SK-N-SH (cell line): ENCODE measurements at regions not wholly inside any gene's neighbourhood (a gene's known extent, or its start where the extent isn't known, plus 50 kb on each side); places are given as distances from the start of the nearest gene placed in this dataset.

ENCODE experiments used
- EP300 ChIP-seq, 2 experiments: IDR thresholded peaks; 2 replicates each; pipeline versions ENCODE4 v1.4.0 to v1.6.1; 2012; ENCODE audit warnings: borderline replicate concordance in 1 of 2, low read depth in 1 of 2, low read length in 1 of 2
- FOXM1 ChIP-seq: IDR thresholded peaks from 2 replicates; pipeline ENCODE4 v1.4.0; 2012; ENCODE audit warnings: low read depth, mild to moderate bottlenecking
- MXI1 ChIP-seq: IDR thresholded peaks from 2 replicates; pipeline ENCODE4 v1.6.1; 2012; ENCODE audit warnings: mild to moderate bottlenecking, low read depth, low read length, improper control_type of control experiment
- POLR2AphosphoS5 ChIP-seq: IDR thresholded peaks from 2 replicates; pipeline ENCODE4 v1.6.1; 2012; ENCODE audit warnings: low read depth, low read length
- RCOR1 ChIP-seq: fragments of 150-350 bp; IDR thresholded peaks from 2 replicates; pipeline ENCODE4 v1.6.1; 2017; ENCODE audit warnings: antibody characterized with exemption, low read length
- YY1 ChIP-seq: IDR thresholded peaks from 2 replicates; pipeline ENCODE4 v1.4.0; 2012; ENCODE audit warnings: low read depth, mild to moderate bottlenecking
- TF ChIP-seq, protein P1 (sequence below): fragments of 200-600 bp; sonication (generic); IDR thresholded peaks from 2 replicates; pipeline ENCODE4 v1.6.1; 2017; ENCODE audit warnings: antibody characterized with exemption, mild to moderate bottlenecking, moderate library complexity

DNA sequence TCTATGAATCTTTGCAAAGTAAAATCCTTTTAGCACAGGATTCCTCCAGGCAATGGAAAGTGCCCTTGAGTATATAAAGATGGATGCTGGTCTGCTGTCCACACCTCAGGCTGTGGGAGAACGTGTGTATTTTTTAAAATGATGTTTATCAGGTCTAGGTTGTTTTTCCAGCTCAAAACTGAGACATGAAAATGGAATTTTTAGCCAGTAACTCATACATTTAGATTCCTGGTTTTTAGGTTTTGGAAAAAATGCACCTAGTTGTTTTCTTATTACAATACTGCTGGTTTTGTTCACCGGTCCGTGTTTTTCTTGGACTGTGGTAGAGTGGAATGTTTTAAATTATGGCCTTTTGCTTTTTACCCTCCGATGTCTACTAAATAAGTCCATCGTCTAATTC, 554.7 kb downstream of the SOX6 start:
- TF ChIP-seq, protein P1, sequence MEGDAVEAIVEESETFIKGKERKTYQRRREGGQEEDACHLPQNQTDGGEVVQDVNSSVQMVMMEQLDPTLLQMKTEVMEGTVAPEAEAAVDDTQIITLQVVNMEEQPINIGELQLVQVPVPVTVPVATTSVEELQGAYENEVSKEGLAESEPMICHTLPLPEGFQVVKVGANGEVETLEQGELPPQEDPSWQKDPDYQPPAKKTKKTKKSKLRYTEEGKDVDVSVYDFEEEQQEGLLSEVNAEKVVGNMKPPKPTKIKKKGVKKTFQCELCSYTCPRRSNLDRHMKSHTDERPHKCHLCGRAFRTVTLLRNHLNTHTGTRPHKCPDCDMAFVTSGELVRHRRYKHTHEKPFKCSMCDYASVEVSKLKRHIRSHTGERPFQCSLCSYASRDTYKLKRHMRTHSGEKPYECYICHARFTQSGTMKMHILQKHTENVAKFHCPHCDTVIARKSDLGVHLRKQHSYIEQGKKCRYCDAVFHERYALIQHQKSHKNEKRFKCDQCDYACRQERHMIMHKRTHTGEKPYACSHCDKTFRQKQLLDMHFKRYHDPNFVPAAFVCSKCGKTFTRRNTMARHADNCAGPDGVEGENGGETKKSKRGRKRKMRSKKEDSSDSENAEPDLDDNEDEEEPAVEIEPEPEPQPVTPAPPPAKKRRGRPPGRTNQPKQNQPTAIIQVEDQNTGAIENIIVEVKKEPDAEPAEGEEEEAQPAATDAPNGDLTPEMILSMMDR = no peak
- TF ChIP-seq EP300 (IDR thresholded peaks at IDR 0.05; ENCODE audit: borderline replicate concordance in 1 of 2, low read depth in 1 of 2, low read length in 1 of 2) = no peak
- TF ChIP-seq POLR2AphosphoS5 = no peak
- no peak for TF ChIP-seq RCOR1
- TF ChIP-seq YY1 = no peak
- TF ChIP-seq FOXM1 = no peak
- no peak for TF ChIP-seq MXI1
